ENCODE measurements at regions not wholly inside any gene's neighbourhood (a gene's known extent, or its start where the extent isn't known, plus 50 kb on each side); places are given as distances from the start of the nearest gene placed in this dataset.

DNA sequence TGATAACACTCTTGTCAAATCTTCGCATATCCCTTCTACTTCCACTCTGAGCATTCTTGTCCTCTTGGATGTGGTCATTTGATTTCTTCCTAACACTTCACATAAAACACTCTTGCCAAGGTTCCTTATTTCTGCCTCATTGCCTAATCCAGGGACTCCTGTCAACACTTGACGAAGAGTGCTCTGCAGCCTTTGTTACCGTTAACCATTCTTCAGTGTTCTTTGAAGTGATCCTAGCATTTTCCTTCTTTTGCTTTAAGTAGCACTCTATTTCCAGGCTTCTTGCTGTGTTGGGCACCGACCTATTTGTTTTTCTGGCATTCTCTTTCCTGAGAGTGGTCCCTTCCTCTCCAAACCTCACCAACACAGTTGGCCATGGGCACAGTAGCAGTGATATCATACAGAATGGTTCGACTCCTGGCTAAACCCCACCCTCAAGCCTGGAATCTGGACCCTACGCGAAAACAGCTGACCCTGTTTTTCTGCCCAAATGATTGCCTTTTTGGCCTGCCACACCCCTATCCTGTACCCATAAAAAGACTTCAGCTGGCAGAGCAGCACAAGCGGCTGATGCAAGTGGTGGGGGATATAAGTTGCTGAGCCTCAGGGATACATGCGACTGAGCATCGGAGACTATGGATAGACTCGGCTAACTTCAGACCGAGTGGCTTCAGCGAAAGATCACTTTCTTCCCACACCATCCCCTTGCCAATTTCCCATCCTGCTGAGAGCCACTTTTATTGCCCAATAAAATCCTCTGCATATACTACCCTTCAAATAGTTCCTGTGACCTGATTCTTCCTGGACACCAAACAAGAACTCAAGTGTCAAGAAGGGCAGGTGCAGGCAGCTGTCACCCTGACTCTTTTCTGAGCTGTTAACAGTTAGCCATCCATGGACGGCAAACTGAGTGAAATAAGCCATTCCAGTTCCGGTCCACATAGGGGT, 820.6 kb downstream of the CCSER2 start:
- no peak for TF ChIP-seq ZNF596 (tag by site-specific recombination; IDR thresholded peaks at IDR 0.05)
- no peak for TF ChIP-seq SP2 (tag by site-specific recombination; IDR thresholded peaks at IDR 0.05)
- TF ChIP-seq ZNF324 (tag by site-specific recombination; IDR thresholded peaks at IDR 0.05): no peak
- TF ChIP-seq, protein P1, sequence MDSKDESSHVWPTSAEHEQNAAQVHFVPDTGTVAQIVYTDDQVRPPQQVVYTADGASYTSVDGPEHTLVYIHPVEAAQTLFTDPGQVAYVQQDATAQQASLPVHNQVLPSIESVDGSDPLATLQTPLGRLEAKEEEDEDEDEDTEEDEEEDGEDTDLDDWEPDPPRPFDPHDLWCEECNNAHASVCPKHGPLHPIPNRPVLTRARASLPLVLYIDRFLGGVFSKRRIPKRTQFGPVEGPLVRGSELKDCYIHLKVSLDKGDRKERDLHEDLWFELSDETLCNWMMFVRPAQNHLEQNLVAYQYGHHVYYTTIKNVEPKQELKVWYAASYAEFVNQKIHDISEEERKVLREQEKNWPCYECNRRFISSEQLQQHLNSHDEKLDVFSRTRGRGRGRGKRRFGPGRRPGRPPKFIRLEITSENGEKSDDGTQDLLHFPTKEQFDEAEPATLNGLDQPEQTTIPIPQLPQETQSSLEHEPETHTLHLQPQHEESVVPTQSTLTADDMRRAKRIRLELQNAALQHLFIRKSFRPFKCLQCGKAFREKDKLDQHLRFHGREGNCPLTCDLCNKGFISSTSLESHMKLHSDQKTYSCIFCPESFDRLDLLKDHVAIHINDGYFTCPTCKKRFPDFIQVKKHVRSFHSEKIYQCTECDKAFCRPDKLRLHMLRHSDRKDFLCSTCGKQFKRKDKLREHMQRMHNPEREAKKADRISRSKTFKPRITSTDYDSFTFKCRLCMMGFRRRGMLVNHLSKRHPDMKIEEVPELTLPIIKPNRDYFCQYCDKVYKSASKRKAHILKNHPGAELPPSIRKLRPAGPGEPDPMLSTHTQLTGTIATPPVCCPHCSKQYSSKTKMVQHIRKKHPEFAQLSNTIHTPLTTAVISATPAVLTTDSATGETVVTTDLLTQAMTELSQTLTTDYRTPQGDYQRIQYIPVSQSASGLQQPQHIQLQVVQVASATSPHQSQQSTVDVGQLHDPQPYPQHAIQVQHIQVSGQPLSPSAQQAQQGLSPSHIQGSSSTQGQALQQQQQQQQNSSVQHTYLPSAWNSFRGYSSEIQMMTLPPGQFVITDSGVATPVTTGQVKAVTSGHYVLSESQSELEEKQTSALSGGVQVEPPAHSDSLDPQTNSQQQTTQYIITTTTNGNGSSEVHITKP (tag by site-specific recombination; IDR thresholded peaks at IDR 0.05): no peak
- TF ChIP-seq ZNF274 (IDR thresholded peaks at IDR 0.05; ENCODE audit: low read length): no peak
- TF ChIP-seq ZNF274 (tag by site-specific recombination; IDR thresholded peaks at IDR 0.05; ENCODE audit: borderline replicate concordance): no peak
- TF ChIP-seq, protein P2, sequence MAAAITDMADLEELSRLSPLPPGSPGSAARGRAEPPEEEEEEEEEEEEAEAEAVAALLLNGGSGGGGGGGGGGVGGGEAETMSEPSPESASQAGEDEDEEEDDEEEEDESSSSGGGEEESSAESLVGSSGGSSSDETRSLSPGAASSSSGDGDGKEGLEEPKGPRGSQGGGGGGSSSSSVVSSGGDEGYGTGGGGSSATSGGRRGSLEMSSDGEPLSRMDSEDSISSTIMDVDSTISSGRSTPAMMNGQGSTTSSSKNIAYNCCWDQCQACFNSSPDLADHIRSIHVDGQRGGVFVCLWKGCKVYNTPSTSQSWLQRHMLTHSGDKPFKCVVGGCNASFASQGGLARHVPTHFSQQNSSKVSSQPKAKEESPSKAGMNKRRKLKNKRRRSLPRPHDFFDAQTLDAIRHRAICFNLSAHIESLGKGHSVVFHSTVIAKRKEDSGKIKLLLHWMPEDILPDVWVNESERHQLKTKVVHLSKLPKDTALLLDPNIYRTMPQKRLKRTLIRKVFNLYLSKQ (tag by site-specific recombination; IDR thresholded peaks at IDR 0.05; ENCODE audit: borderline replicate concordance): no peak
- TF ChIP-seq ZNF133 (tag by site-specific recombination; IDR thresholded peaks at IDR 0.05): no peak
